ENCODE measurements at regions not wholly inside any gene's neighbourhood (a gene's known extent, or its start where the extent isn't known, plus 50 kb on each side); places are given as distances from the start of the nearest gene placed in this dataset.
A peak's percentile ranks its signal among the peaks of the same experiment; 100 is the strongest.

DNA sequence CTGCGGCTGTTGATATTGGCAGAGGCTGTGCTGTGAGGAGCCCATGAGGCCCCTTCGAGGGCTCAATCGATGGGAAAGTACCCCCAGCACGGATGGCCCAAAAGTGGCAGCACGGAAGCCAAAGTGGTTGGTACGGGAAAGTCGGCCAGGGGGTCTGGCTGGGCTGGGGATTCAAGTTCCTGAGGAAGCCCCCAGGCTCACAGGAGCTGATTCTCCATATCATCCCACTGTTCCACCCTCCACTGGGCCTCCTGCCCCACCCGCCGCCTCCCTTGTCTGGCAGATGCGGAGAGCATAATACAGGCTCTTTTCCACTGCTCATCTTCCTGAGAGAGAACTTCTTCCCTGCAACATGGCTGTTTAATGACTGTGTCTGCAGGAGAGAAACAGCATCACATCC, 217.8 kb upstream of the CST7 start:
- Histone ChIP-seq H3K4me3 (no peak overlapping the region), H3K9me3 (no peaks in the 10 kb centered on the region), H3K27ac (no peak overlapping the region), H3K4me2 (no peak overlapping the region), H3K4me1 (no peaks in the 10 kb centered on the region)
- DNase-seq (ENCODE audit: low read depth in 1 of 2, low spot score in 1 of 2) (no peak), ATAC-seq (no peak), FAIRE-seq (no peak)
- TF ChIP-seq MYC (IDR thresholded peaks at IDR 0.05; ENCODE audit: borderline replicate concordance, low read length) (no peak), HDAC2 (IDR thresholded peaks at IDR 0.05) (no peak), PHF8 (IDR thresholded peaks at IDR 0.05; ENCODE audit: borderline replicate concordance, low read depth) (no peak), REST (IDR thresholded peaks at IDR 0.05) (no peak), POLR2A (IDR thresholded peaks at IDR 0.05; ENCODE audit: low read length) (no peak), HEYL (CRISPR knock-in tag; IDR thresholded peaks at IDR 0.05) (no peak), ATOH8 (CRISPR knock-in tag; IDR thresholded peaks at IDR 0.05; ENCODE audit: low read depth) (no peak), ZC3H11A (IDR thresholded peaks at IDR 0.05) (no peak), CBX8 (IDR thresholded peaks at IDR 0.05) (no peak)
- TF ChIP-seq, protein P1, sequence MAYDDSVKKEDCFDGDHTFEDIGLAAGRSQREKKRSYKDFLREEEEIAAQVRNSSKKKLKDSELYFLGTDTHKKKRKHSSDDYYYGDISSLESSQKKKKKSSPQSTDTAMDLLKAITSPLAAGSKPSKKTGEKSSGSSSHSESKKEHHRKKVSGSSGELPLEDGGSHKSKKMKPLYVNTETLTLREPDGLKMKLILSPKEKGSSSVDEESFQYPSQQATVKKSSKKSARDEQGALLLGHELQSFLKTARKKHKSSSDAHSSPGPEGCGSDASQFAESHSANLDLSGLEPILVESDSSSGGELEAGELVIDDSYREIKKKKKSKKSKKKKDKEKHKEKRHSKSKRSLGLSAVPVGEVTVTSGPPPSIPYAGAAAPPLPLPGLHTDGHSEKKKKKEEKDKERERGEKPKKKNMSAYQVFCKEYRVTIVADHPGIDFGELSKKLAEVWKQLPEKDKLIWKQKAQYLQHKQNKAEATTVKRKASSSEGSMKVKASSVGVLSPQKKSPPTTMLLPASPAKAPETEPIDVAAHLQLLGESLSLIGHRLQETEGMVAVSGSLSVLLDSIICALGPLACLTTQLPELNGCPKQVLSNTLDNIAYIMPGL (CRISPR knock-in tag; IDR thresholded peaks at IDR 0.05; ENCODE audit: borderline replicate concordance), result no peak
- WGBS (ENCODE audit: missing lambda C conversion rate), result 66% methylated on average over 10 of the region's 10 CpGs
- ChIA-PET POLR2A (no interaction called here), CTCF (interaction anchor here (0.8 kb wide), 1 partner anchor 20 kb away, joined by 3 read pairs; no protein-coding TSS in a partner anchor)

DNA sequence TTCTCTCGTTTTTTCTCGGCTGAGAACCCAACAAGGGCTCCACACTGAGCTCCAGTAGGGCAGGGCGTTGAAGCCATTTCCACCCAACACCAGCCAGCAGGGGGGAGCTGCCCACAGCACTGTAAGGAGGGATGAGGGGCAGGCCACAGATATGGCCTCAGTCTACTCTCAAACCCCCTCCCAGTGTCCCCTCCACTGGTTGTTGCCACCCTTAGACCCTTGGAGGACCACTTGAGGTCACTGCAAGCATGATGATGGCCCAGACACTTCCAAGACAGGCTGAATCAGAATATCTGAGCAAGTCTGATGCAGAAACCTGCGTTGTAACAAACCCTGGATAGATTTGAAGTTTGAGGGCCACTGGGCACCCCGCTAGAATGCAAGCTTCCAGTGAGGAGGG, 217.0 kb upstream of the CST7 start:
- Histone ChIP-seq H3K4me2 (no peak overlapping the region), H3K4me3 (no peak overlapping the region), H3K9me3 (no peaks in the 10 kb centered on the region), H3K4me1 (no peaks in the 10 kb centered on the region), H3K27ac (no peak overlapping the region)
- no peak for TF ChIP-seq POLR2AphosphoS2 (conservative IDR thresholded peaks at IDR 0.05; ENCODE audit: low read length)
- TF ChIP-seq ZC3H11A (IDR thresholded peaks at IDR 0.05), result no peak
- no peak for TF ChIP-seq ELK1 (IDR thresholded peaks at IDR 0.05; ENCODE audit: low read depth, low read length)
- TF ChIP-seq CEBPB (IDR thresholded peaks at IDR 0.05), result no peak
- no peak for TF ChIP-seq CHD4 (IDR thresholded peaks at IDR 0.05; ENCODE audit: borderline replicate concordance)
- no peak for TF ChIP-seq HEYL (CRISPR knock-in tag; IDR thresholded peaks at IDR 0.05)
- no peak for TF ChIP-seq RNF2 (IDR thresholded peaks at IDR 0.05; ENCODE audit: borderline replicate concordance, low read depth)
- no peak for TF ChIP-seq MAZ (IDR thresholded peaks at IDR 0.05; ENCODE audit: borderline replicate concordance, low read depth, low read length)
- FAIRE-seq, result no peak
- DNase-seq (ENCODE audit: low read depth in 1 of 2, low spot score in 1 of 2), result no peak
- CTCF ChIA-PET, result interaction anchor here (1.0 kb wide), 1 partner anchor 186 kb away, joined by 3 read pairs; no protein-coding TSS in a partner anchor
- POLR2A ChIA-PET, result no interaction called here
- peak in 1 of 2 experiments; percentile 36; a peak in 2 of 6 replicates for ATAC-seq
- WGBS (ENCODE audit: missing lambda C conversion rate), result 38% methylated on average over 5 of the region's 5 CpGs

All from A549 (cell line).